GM10248 (cell line): ENCODE measurements at regions not wholly inside any gene's neighbourhood (a gene's known extent, or its start where the extent isn't known, plus 50 kb on each side); places are given as distances from the start of the nearest gene placed in this dataset.

Source experiments
- CTCF ChIA-PET: fragments of 300-600 bp; sonication (Branson Sonifier 250); formaldehyde crosslinking; extraction: SDS; loops from one replicate; lab custom pipeline; 2021; ENCODE audit warnings: antibody characterized with exemption; lab: Yijun Ruan, JAX
- POLR2A ChIA-PET: fragments of 350-650 bp; sonication (Branson Sonifier 250); formaldehyde crosslinking; extraction: SDS; loops from one replicate; lab custom pipeline; 2020; ENCODE audit warnings: antibody characterized with exemption; lab: Yijun Ruan, JAX
- DNase-seq: peaks from one replicate; pipeline ENCODE4 v3.0.0; 2012; ENCODE audit errors: extremely low spot score
- CTCF ChIP-seq: IDR thresholded peaks from 2 replicates; pipeline ENCODE4 v1.5.1; 2012; ENCODE audit warnings: mild to moderate bottlenecking, low read depth; ENCODE audit errors: extremely low read depth, missing control alignments, control extremely low read depth

- POLR2A ChIA-PET: no interaction called here
- DNase-seq: no peak
- TF ChIP-seq CTCF: no peak
- CTCF ChIA-PET: no interaction called here
These were observed 342.8 kb upstream of the KAZN start for GRCh38 chr1:14255711-14256110.

- DNase-seq: no peak
- POLR2A ChIA-PET: no interaction called here
- TF ChIP-seq CTCF: no peak
- CTCF ChIA-PET: no interaction called here
These were observed 339.2 kb upstream of the KAZN start for GRCh38 chr1:14259191-14259757.

GRCh38 chr1:14260480-14260879 is 338.0 kb upstream of the KAZN start:
- ChIA-PET CTCF (no interaction called here), POLR2A (no interaction called here)

GRCh38 chr1:14261395-14261794 is 337.1 kb upstream of the KAZN start:
- DNase-seq: no peak
- TF ChIP-seq CTCF: no peak
- CTCF ChIA-PET: no interaction called here
- POLR2A ChIA-PET: no interaction called here

More at GRCh38 chr1:14260480-14260879, 338.0 kb upstream of the KAZN start:
- no peak for DNase-seq
- TF ChIP-seq CTCF: no peak

- DNase-seq: no peak
- CTCF ChIA-PET: interaction anchor here (1.0 to 1.5 kb wide), 4 partner anchors 9 to 16 kb away, joined by 3 read pairs; no protein-coding TSS in a partner anchor
- POLR2A ChIA-PET: no interaction called here
- no peak for TF ChIP-seq CTCF
These were observed 335.8 kb upstream of the KAZN start for GRCh38 chr1:14262637-14263036.

GRCh38 chr1:14263225-14263624 is 335.3 kb upstream of the KAZN start:
- CTCF ChIA-PET: interaction anchor here (1.0 to 1.5 kb wide), 3 partner anchors 8 to 14 kb away, joined by 3 read pairs; no protein-coding TSS in a partner anchor
- DNase-seq: no peak
- POLR2A ChIA-PET: interaction anchor here (0.7 kb wide), 1 partner anchor 28 kb away, joined by 6 read pairs; no protein-coding TSS in a partner anchor
- no peak for TF ChIP-seq CTCF
